HG03060 (cell line): ENCODE measurements at regions not wholly inside any gene's neighbourhood (a gene's known extent, or its start where the extent isn't known, plus 50 kb on each side); places are given as distances from the start of the nearest gene placed in this dataset.
"Not testable (repeated sequence)": the region's sequence is repeated elsewhere in the genome, so short reads cannot be mapped to it uniquely, and the experiment has no call there.

ENCODE experiments used
- ATAC-seq: cut with Tn5 transposase; IDR thresholded peaks from one replicate; pipeline ENCODE4 v1.9.1; 2021; ENCODE audit warnings: low read depth, moderate number of reproducible peaks; ENCODE audit not compliant: unreplicated experiment

GRCh38 chr21:43291347-43291950 is 122.6 kb downstream of the CRYAA start:
- ATAC-seq, result no peak

GRCh38 chr21:43290421-43291346 is 121.9 kb downstream of the CRYAA start:
- no peak for ATAC-seq

GRCh38 chr21:43289966-43290365 is 121.2 kb downstream of the CRYAA start:
- no peak for ATAC-seq

- no peak for ATAC-seq
These were observed 120.6 kb downstream of the CRYAA start for GRCh38 chr21:43289442-43289841.

- ATAC-seq, result no peak
These were observed 119.3 kb downstream of the CRYAA start for GRCh38 chr21:43287795-43288755.

GRCh38 chr21:43287111-43287760 is 118.4 kb downstream of the CRYAA start:
- ATAC-seq, result no peak

GRCh38 chr21:43286196-43286595 is 117.4 kb downstream of the CRYAA start:
- no peak for ATAC-seq

GRCh38 chr21:43284700-43285099 is 115.9 kb downstream of the CRYAA start:
- no peak for ATAC-seq

GRCh38 chr21:43284238-43284637 is 115.4 kb downstream of the CRYAA start:
- no peak for ATAC-seq

- ATAC-seq, result not testable (repeated sequence)
These were observed 115.1 kb downstream of the CRYAA start for GRCh38 chr21:43283925-43284221.

GRCh38 chr21:43283136-43283924 is 114.5 kb downstream of the CRYAA start:
- ATAC-seq, result no peak

- ATAC-seq, result no peak
These were observed 113.7 kb downstream of the CRYAA start for GRCh38 chr21:43282358-43283120.

GRCh38 chr21:43281661-43282357 is 113.0 kb downstream of the CRYAA start:
- ATAC-seq, result no peak

- no peak for ATAC-seq
These were observed 112.3 kb downstream of the CRYAA start for GRCh38 chr21:43280949-43281633.

GRCh38 chr21:43279578-43279894 is 110.7 kb downstream of the CRYAA start:
- ATAC-seq, result no peak

GRCh38 chr21:43278766-43279577 is 110.2 kb downstream of the CRYAA start:
- ATAC-seq, result no peak

GRCh38 chr21:43278359-43278758 is 109.6 kb downstream of the CRYAA start:
- no peak for ATAC-seq
